ENCODE measurements at regions not wholly inside any gene's neighbourhood (a gene's known extent, or its start where the extent isn't known, plus 50 kb on each side); places are given as distances from the start of the nearest gene placed in this dataset.

GRCh38 chr1:94644352-94644751 is 102.8 kb upstream of the F3 start:
- Histone ChIP-seq H3K4me3 (no peak overlapping the region), H3K4me1 (peaks cover 0 to 18% (median 7%) of the 10 kb centered on the region in 3 donors), H3K36me3 (no peaks in the 10 kb centered on the region), H3K9me3 (no peaks in the 10 kb centered on the region), H3K27ac (no peak overlapping the region), H3K27me3 (no peaks in the 10 kb centered on the region)
- DNase-seq: no peak
- no peak for TF ChIP-seq CTCF (IDR thresholded peaks at IDR 0.05)
- TF ChIP-seq POLR2A (IDR thresholded peaks at IDR 0.05): no peak
- intact Hi-C loops (cut with DNase I): no loop called here
- WGBS, 2 donors: 85 to 91% methylated on average over 5 of the region's 5 CpGs

- Histone ChIP-seq H3K9me3 (no peaks in the 10 kb centered on the region), H3K36me3 (no peaks in the 10 kb centered on the region), H3K4me1 (peaks cover 0 to 15% (median 5%) of the 10 kb centered on the region in 3 donors), H3K4me3 (no peak overlapping the region), H3K27ac (no peak overlapping the region), H3K27me3 (no peaks in the 10 kb centered on the region)
- no peak for DNase-seq
- WGBS, 2 donors: 92% methylated on average over 7 of the region's 7 CpGs
- TF ChIP-seq CTCF (IDR thresholded peaks at IDR 0.05) (no peak), POLR2A (IDR thresholded peaks at IDR 0.05) (no peak)
- intact Hi-C loops (cut with DNase I): no loop called here
Observed at GRCh38 chr1:94643819-94644218, 102.3 kb upstream of the F3 start.

GRCh38 chr1:94642617-94643321 is 101.2 kb upstream of the F3 start:
- 82 to 92% methylated on average over 6 of the region's 6 CpGs for WGBS, 2 donors
- no peaks in the 10 kb centered on the region for H3K27me3 ChIP-seq
- no peak for DNase-seq

GRCh38 chr1:94641990-94642389 is 100.4 kb upstream of the F3 start:
- DNase-seq: no peak
- TF ChIP-seq POLR2A (IDR thresholded peaks at IDR 0.05): no peak
- no peak for TF ChIP-seq CTCF (IDR thresholded peaks at IDR 0.05)
- H3K36me3 ChIP-seq: no peaks in the 10 kb centered on the region
- H3K4me1 ChIP-seq: no peaks in the 10 kb centered on the region
- H3K9me3 ChIP-seq: no peaks in the 10 kb centered on the region
- intact Hi-C loops (cut with DNase I): no loop called here
- no peak overlapping the region for H3K27ac ChIP-seq
- H3K4me3 ChIP-seq: no peak overlapping the region
- H3K27me3 ChIP-seq: no peaks in the 10 kb centered on the region
- WGBS, 2 donors: 90 to 91% methylated on average over 5 to 6 of the region's 6 CpGs

More at GRCh38 chr1:94642617-94643321, 101.2 kb upstream of the F3 start:
- TF ChIP-seq CTCF (IDR thresholded peaks at IDR 0.05): no peak
- TF ChIP-seq POLR2A (IDR thresholded peaks at IDR 0.05): no peak
- no peaks in the 10 kb centered on the region for H3K36me3 ChIP-seq
- peaks cover 0 to 4% (median 0%) of the 10 kb centered on the region in 3 donors for H3K4me1 ChIP-seq
- no peaks in the 10 kb centered on the region for H3K9me3 ChIP-seq
- H3K4me3 ChIP-seq: no peak overlapping the region
- intact Hi-C loops (cut with DNase I): no loop called here
- no peak overlapping the region for H3K27ac ChIP-seq

GRCh38 chr1:94640125-94640524 is 98.6 kb upstream of the F3 start:
- Histone ChIP-seq H3K36me3 (no peaks in the 10 kb centered on the region), H3K4me3 (no peak overlapping the region), H3K27ac (no peak overlapping the region), H3K9me3 (no peaks in the 10 kb centered on the region), H3K4me1 (no peaks in the 10 kb centered on the region), H3K27me3 (no peaks in the 10 kb centered on the region)
- intact Hi-C loops (cut with DNase I): no loop called here
- TF ChIP-seq POLR2A (IDR thresholded peaks at IDR 0.05) (no peak), CTCF (IDR thresholded peaks at IDR 0.05) (no peak)
- WGBS, 2 donors: 82 to 87% methylated on average over 2 of the region's 2 CpGs
- no peak for DNase-seq
